ENCODE measurements at regions not wholly inside any gene's neighbourhood (a gene's known extent, or its start where the extent isn't known, plus 50 kb on each side); places are given as distances from the start of the nearest gene placed in this dataset.

- Histone ChIP-seq H3K4me2 (ENCODE audit: insufficient read depth, insufficient read length, low read length) (no peak overlapping the region), H2AK5ac (ENCODE audit: insufficient read length, low read length) (no peak overlapping the region), H4K5ac (ENCODE audit: insufficient read length, low read depth, low read length) (no peak overlapping the region), H3K18ac (ENCODE audit: insufficient read length, low read depth, low read length) (no peak overlapping the region), H3K9me3 (ENCODE audit: control insufficient read depth, low read depth, low read length) (no peaks in the 10 kb centered on the region), H2AFZ (ENCODE audit: low read length) (no peak overlapping the region), H2BK15ac (ENCODE audit: low read depth, low read length) (no peak overlapping the region), H3K4ac (ENCODE audit: low read depth, low read length) (no peak overlapping the region), H3K79me1 (ENCODE audit: insufficient read depth, low read depth, low read length, poor library complexity, severe bottlenecking) (no peaks in the 10 kb centered on the region), H3K23me2 (ENCODE audit: insufficient read length, low read depth, low read length, poor library complexity, severe bottlenecking) (no peaks in the 10 kb centered on the region), H3K27ac (ENCODE audit: insufficient read length, low read depth, low read length) (no peak overlapping the region), H3K79me2 (ENCODE audit: insufficient read depth, low read length) (no peaks in the 10 kb centered on the region), H3K9ac (ENCODE audit: extremely low read depth, insufficient read length, low read length) (no peak overlapping the region), H2BK5ac (ENCODE audit: insufficient read length, low read length) (no peak overlapping the region), H3K56ac (ENCODE audit: insufficient read length, low read depth, low read length) (no peak overlapping the region), H3K23ac (ENCODE audit: insufficient read length, low read depth, low read length) (no peak overlapping the region), H3T11ph (ENCODE audit: low read length) (no peak overlapping the region), H2BK20ac (ENCODE audit: low read depth, low read length, poor library complexity, severe bottlenecking) (no peak overlapping the region), H3K27me3 (ENCODE audit: insufficient read depth, low read length) (no peaks in the 10 kb centered on the region; the same call in 1 of the 2 replicates), H4K8ac (replicated peaks; ENCODE audit: insufficient read length, low read depth, low read length) (no peak overlapping the region), H4K91ac (ENCODE audit: insufficient read length, low read depth, low read length) (no peak overlapping the region), H2BK12ac (ENCODE audit: insufficient read length, low read depth, low read length) (no peak overlapping the region), H3K14ac (ENCODE audit: insufficient read depth, low read length) (no peak overlapping the region), H3K4me1 (ENCODE audit: insufficient read depth, low read length) (peaks cover 7% of the 10 kb centered on the region), H2BK120ac (ENCODE audit: low read depth, low read length, poor library complexity, severe bottlenecking) (no peak overlapping the region), H4K20me1 (ENCODE audit: control insufficient read depth, insufficient read depth, insufficient read length) (no peaks in the 10 kb centered on the region)
- TF ChIP-seq CTCF (conservative IDR thresholded peaks at IDR 0.05): peak; percentile 15; the same call in 1 of the 3 replicates
- peaks cover 14% of the 10 kb centered on the region for H3K27me3 Mint-ChIP-seq (ENCODE audit: low read depth)
- no peak for DNase-seq
- no peak overlapping the region for H3K4me3 Mint-ChIP-seq
- WGBS (ENCODE audit: extremely low coverage, insufficient read length, low lambda C conversion rate): no CpG with 5 or more reads among the region's 7 CpGs
- no peaks in the 10 kb centered on the region for H3K36me3 Mint-ChIP-seq (ENCODE audit: insufficient read depth in 1 of 3, low read depth in 3 of 3)
- H3K27ac Mint-ChIP-seq: no peak overlapping the region; a peak in 1 of 7 replicates
- no peaks in the 10 kb centered on the region for H3K9me3 Mint-ChIP-seq
- H3K4me1 Mint-ChIP-seq: peaks cover 36 to 65% of the 10 kb centered on the region in 2 experiments
Measured at GRCh38 chr3:127420829-127421228, 133.0 kb upstream of the PRR20G start.
